ENCODE measurements at regions not wholly inside any gene's neighbourhood (a gene's known extent, or its start where the extent isn't known, plus 50 kb on each side); places are given as distances from the start of the nearest gene placed in this dataset.

DNA sequence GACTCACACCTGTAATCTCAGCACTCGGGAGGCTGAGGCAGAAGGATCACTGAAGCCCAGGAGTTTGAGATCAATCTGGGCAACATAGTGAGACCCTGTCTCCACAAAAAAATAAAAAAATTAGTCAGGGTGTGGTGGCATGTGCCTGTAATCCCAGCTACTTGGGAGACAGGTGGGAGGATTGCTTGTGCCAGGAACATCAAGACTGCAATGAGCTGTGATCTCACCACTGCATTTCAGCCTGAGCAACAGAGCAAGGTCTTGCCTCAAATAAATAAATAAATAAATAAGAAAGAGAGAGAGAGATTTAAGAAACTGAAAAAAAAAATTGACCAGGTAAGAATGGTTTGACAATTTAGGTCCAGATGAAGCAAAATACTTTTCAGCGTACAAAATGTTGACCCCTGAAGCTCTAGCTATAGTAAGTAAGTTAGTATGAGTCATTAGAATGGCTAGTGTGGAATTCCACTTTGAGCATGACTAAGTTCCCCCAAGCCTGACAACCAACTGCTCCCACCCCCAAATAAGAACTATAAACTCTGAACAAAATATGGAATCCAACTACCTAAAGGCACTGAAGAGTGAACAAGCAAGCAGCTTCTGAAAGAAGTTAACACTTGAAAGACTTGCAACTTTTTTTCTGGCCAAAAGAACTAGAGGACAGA is 217.8 kb upstream of the TLE4 start:
- no peak for TF ChIP-seq GATA3 (IDR thresholded peaks at IDR 0.05; ENCODE audit: low read depth, low read length)
- no peak for TF ChIP-seq GATA2 (IDR thresholded peaks at IDR 0.05; ENCODE audit: low read depth, low read length)

GRCh38 chr9:79357194-79357593 is 214.6 kb upstream of the TLE4 start:
- TF ChIP-seq GATA2 (IDR thresholded peaks at IDR 0.05; ENCODE audit: low read depth, low read length) (no peak), GATA3 (IDR thresholded peaks at IDR 0.05; ENCODE audit: low read depth, low read length) (no peak)

- TF ChIP-seq GATA2 (IDR thresholded peaks at IDR 0.05; ENCODE audit: low read depth, low read length) = no peak
- TF ChIP-seq GATA3 (IDR thresholded peaks at IDR 0.05; ENCODE audit: low read depth, low read length) = no peak
Measured at GRCh38 chr9:79357616-79358015, 214.1 kb upstream of the TLE4 start.

DNA sequence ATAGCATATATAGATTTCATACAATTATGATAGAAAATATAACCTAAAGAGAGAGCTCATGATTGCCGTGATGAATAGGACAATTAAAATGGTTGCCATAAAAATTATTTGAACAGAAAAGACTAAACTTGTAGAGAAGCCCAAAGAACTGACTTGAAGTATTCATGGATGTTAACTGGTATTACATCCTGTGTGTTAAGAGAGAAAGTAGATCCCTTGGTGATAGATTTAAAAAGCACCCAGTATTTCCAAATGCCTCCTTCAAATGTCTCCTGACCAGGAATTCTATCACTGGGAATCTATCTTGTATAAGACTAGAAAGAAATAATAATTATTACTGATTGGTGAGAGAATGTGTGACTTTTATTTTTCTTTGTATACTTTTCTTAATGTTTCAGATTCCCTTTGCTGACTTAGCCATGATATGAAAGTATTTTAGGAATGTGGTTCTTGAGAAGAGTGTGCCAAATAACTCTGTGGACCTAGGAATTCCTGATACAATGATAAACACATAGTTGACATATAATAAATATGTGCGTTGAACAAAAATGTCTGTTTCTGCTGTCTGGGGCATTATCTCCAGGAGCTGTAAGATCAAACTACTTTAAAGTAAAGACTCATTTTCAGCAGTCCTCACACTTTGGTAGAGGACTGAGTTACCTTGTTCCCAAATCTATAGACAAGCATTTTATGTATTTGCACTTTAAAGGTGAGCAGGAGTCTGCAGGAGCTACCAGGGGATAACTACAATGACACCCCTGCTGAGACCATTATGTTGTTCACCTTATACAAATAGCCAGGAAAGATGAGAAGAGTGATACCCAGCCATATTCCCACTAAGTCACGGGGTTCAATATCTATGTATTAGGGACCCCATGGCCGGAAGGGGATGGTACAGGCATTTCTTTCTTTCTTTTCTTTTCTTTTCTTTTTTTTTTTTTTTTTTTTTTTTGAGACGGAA is 211.1 kb upstream of the TLE4 start:
- TF ChIP-seq GATA2 (IDR thresholded peaks at IDR 0.05; ENCODE audit: low read depth, low read length) (no peak), GATA3 (IDR thresholded peaks at IDR 0.05; ENCODE audit: low read depth, low read length) (no peak)

DNA sequence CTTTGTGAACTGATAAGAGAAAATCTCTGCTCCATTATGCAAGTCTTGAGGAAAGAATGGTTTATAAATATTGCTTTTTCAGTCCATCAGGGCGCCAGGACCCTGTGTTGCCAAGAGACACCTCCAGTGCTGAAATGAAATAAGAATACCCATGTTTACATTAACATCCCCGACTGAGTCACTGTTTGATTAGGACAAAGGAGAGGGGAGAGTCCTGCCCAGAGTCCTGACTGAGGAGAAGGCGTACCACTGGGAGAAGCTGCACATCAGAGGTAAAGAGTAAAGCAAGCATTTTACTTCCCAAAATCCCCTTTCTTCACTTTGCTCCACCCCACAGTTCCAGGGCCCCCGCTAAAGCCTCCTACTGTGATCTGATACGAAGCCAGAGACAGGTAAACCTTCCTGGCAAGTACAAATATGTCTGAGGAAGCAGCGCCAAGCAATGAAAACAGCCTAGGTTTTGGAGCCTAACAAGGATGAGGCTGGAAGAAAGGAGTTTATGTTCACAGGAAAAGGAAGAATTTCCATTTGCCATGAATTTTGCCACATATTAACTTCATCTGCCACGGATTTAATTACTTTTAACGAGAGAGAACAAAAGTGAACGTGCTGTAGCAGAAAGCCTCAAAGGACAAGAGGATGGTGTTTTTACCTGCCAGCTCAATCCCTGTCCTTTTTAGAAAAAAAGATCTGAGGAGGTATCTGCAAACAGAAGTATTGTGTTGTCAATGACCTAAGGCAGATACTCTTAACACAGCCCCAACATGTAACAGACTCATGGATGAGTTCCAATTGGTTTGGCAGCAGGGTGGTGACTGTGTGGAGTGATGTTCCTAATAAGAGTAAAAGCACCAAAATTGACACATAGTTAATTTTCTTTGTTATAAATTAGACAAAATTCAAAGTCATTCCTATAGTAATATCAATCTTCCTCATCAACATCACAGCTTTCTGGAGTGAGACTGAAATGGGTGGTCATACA is 209.4 kb upstream of the TLE4 start:
- TF ChIP-seq GATA2 (IDR thresholded peaks at IDR 0.05; ENCODE audit: low read depth, low read length) (no peak), GATA3 (IDR thresholded peaks at IDR 0.05; ENCODE audit: low read depth, low read length) (no peak)

- no peak for TF ChIP-seq GATA2 (IDR thresholded peaks at IDR 0.05; ENCODE audit: low read depth, low read length)
Measured at GRCh38 chr9:79369676-79370075, 202.1 kb upstream of the TLE4 start.

DNA sequence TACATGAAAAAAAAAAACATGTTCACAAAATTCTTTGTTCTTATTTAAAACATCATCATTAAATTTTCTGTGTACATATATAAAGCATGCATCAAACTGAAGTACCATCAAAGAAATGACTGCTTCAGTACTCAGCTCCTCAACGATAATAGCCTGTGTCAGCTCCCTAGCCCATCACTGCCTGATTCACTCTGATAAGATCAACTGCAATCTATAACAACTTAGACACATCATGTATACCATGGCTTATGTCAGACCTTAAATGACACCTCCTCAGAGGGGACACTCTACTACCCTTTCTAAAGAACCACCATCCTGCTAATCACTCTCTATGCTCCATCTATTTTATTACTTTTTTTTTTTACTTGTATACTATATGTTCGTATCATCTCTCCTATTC is 200.5 kb upstream of the TLE4 start:
- TF ChIP-seq GATA3 (IDR thresholded peaks at IDR 0.05; ENCODE audit: low read depth, low read length) = no peak
- TF ChIP-seq GATA2 (IDR thresholded peaks at IDR 0.05; ENCODE audit: low read depth, low read length) = no peak; the same call in 1 of the 2 replicates

DNA sequence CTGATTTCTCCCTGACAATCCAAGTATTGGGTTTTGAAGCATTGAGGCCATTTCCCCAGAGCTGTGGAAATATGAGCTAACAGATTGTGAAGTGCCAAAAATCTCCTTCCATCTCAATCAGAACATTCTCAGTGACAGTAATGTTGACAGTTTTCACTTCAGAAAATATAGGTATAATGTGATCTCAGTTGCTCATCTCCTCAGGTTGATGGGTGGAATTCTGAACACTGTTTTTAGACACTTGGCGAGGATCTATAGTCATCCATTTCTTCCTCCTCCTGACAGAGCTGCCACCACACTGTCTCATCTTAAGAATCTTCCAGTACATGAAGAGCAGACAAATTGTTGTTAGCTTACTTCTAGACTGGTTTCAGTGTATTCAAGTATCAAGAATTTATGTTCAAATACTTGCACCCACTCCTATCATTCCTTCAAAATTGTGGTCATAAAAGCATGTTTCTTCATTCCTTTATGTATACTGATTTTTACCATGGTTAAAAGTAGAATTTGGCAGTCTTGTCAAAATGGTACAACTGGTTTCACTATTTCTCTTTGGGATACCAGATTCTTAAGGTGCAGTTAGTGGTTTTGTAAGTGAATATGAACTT is 199.7 kb upstream of the TLE4 start:
- TF ChIP-seq GATA2 (IDR thresholded peaks at IDR 0.05; ENCODE audit: low read depth, low read length) (no peak), GATA3 (IDR thresholded peaks at IDR 0.05; ENCODE audit: low read depth, low read length) (no peak)

GRCh38 chr9:79377339-79377855 is 194.4 kb upstream of the TLE4 start:
- TF ChIP-seq GATA2 (IDR thresholded peaks at IDR 0.05; ENCODE audit: low read depth, low read length) = no peak
- no peak for TF ChIP-seq GATA3 (IDR thresholded peaks at IDR 0.05; ENCODE audit: low read depth, low read length)

- TF ChIP-seq GATA2 (IDR thresholded peaks at IDR 0.05; ENCODE audit: low read depth, low read length) (no peak), GATA3 (IDR thresholded peaks at IDR 0.05; ENCODE audit: low read depth, low read length) (no peak)
Measured at GRCh38 chr9:79378107-79378506, 193.7 kb upstream of the TLE4 start.

- TF ChIP-seq GATA2 (IDR thresholded peaks at IDR 0.05; ENCODE audit: low read depth, low read length) (peak; percentile 28; the same call in 1 of the 2 replicates), GATA3 (IDR thresholded peaks at IDR 0.05; ENCODE audit: low read depth, low read length) (no peak)
Measured at GRCh38 chr9:79382044-79382443, 189.7 kb upstream of the TLE4 start.

DNA sequence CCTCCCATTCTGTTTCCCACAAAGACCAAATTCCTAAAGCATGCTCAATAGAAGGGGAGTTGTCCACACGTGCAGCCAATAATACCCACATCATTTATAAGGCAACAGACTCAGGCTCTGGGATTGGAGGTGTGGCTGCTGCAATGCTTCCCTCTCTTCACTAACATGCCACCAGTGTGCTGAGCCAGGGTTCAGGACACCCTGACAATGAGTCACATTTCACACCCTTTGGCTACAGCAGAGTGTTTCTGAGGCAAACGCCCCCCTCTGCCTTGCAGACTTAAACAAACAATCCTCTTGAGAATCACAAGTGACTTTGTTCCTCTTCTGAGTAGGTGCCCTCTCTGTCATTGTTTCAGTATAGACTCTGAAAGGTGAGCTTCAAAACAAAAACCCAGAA is 189.3 kb upstream of the TLE4 start:
- TF ChIP-seq GATA2 (IDR thresholded peaks at IDR 0.05; ENCODE audit: low read depth, low read length) = no peak
- TF ChIP-seq GATA3 (IDR thresholded peaks at IDR 0.05; ENCODE audit: low read depth, low read length) = no peak

- no peak for TF ChIP-seq GATA2 (IDR thresholded peaks at IDR 0.05; ENCODE audit: low read depth, low read length)
- no peak for TF ChIP-seq GATA3 (IDR thresholded peaks at IDR 0.05; ENCODE audit: low read depth, low read length)
Measured at GRCh38 chr9:79383096-79383495, 188.7 kb upstream of the TLE4 start.

All from SH-SY5Y (cell line).